MCF 10A (cell line): ENCODE measurements at regions not wholly inside any gene's neighbourhood (a gene's known extent, or its start where the extent isn't known, plus 50 kb on each side); places are given as distances from the start of the nearest gene placed in this dataset.

Experiments
- BruUV-seq: library from RNA; stranded (reverse); fragments of 400-500 nt; replicated peaks from 2 replicates; lab custom pipeline; 2021; lab: Mats Ljungman, UMichigan
- CTCF ChIA-PET: fragments of 300-600 bp; sonication (Branson Sonifier 250); formaldehyde crosslinking; extraction: SDS; loops from one replicate; lab custom pipeline; 2021; ENCODE audit warnings: antibody characterized with exemption, inconsistent platforms; lab: Yijun Ruan, JAX
- POLR2A ChIA-PET: fragments of 300-600, 350-650 bp; sonication (Branson Sonifier 250); formaldehyde crosslinking; extraction: SDS; loops from one replicate; lab custom pipeline; 2020; ENCODE audit warnings: antibody characterized with exemption, inconsistent platforms; lab: Yijun Ruan, JAX
- DNase-seq: peaks from one replicate; pipeline ENCODE4 v3.0.0-alpha.2; 2018; ENCODE audit not compliant: unreplicated experiment
- H3K27ac Mint-ChIP-seq: one replicate; pipeline ENCODE4 v1.8.0; 2022; ENCODE audit warnings: mild to moderate bottlenecking, low read depth, mixed read lengths; ENCODE audit not compliant: unreplicated experiment
- H3K27me3 Mint-ChIP-seq: one replicate; pipeline ENCODE4 v1.8.0; 2022; ENCODE audit warnings: mixed read lengths; ENCODE audit not compliant: insufficient read depth, unreplicated experiment
- H3K36me3 Mint-ChIP-seq: one replicate; pipeline ENCODE4 v1.8.0; 2022; ENCODE audit warnings: mild to moderate bottlenecking, moderate library complexity, mixed read lengths; ENCODE audit not compliant: insufficient read depth, unreplicated experiment
- H3K4me1 Mint-ChIP-seq: one replicate; pipeline ENCODE4 v1.8.0; 2022; ENCODE audit warnings: mixed read lengths; ENCODE audit not compliant: insufficient read depth, unreplicated experiment
- H3K4me3 Mint-ChIP-seq: one replicate; pipeline ENCODE4 v1.8.0; 2022; ENCODE audit warnings: mild to moderate bottlenecking, moderate library complexity, mixed read lengths; ENCODE audit not compliant: unreplicated experiment
- H3K9me3 Mint-ChIP-seq: one replicate; pipeline ENCODE4 v1.8.0; 2022; ENCODE audit warnings: mixed read lengths; ENCODE audit not compliant: unreplicated experiment
- intact Hi-C: fragments of 100-400 bp; cut with micrococcal nuclease; formaldehyde crosslinking; loops from 2 replicates; pipeline ENCODE4 v1.14.1; 2022
- TF ChIP-seq, protein P1 (sequence below): fragments of 200-600 bp; IDR thresholded peaks from one replicate; pipeline ENCODE4 v1.8.0; 2022; ENCODE audit warnings: antibody characterized with exemption, mild to moderate bottlenecking; ENCODE audit not compliant: unreplicated experiment

DNA sequence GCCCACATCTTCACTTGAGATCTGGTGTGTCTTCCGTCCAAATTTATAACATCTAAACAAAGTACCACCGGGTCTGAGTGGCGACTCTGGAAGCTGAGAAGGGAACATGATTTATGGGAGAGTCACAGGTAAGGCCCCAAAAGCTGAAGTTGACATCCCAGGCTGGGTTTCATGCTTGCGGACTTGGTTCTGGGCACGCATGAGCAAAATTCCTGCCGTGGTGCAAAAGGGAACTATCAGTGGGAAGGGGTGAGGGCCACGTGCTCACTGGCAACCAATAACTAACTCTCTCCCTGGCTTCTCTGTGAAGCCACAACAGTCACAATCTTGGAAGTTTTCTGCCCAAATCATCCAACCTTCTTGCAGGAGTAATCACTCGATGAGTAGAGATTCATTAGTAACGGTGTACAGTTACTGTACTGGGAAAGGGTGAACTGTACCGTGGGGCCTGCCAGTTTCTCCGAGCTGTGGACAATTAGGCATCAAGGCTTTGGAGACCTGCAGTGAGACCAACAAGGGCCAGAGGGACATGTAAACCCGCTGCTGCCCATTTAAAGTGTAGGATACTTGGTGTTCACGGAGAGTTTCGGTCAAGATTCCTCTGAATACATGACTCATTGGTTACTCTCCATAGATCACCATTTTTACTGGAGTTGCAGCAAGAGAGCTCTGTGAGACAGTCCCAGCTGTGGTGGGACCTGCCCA, 69.4 kb upstream of the ASB18 start:
- no peak overlapping the region for H3K27ac Mint-ChIP-seq
- H3K4me1 Mint-ChIP-seq = no peaks in the 10 kb centered on the region
- TF ChIP-seq, protein P1, sequence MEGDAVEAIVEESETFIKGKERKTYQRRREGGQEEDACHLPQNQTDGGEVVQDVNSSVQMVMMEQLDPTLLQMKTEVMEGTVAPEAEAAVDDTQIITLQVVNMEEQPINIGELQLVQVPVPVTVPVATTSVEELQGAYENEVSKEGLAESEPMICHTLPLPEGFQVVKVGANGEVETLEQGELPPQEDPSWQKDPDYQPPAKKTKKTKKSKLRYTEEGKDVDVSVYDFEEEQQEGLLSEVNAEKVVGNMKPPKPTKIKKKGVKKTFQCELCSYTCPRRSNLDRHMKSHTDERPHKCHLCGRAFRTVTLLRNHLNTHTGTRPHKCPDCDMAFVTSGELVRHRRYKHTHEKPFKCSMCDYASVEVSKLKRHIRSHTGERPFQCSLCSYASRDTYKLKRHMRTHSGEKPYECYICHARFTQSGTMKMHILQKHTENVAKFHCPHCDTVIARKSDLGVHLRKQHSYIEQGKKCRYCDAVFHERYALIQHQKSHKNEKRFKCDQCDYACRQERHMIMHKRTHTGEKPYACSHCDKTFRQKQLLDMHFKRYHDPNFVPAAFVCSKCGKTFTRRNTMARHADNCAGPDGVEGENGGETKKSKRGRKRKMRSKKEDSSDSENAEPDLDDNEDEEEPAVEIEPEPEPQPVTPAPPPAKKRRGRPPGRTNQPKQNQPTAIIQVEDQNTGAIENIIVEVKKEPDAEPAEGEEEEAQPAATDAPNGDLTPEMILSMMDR = no peak
- no peaks in the 10 kb centered on the region for H3K9me3 Mint-ChIP-seq
- no peak for DNase-seq
- intact Hi-C loops = no loop called here
- BruUV-seq = no TSS peak
- POLR2A ChIA-PET = no interaction called here
- no peak overlapping the region for H3K4me3 Mint-ChIP-seq
- CTCF ChIA-PET = interaction anchor here (0.7 to 1.2 kb wide), 2 partner anchors 20 to 728 kb away, joined by 3 to 4 read pairs; no protein-coding TSS in a partner anchor
- peaks cover 49% of the 10 kb centered on the region for H3K27me3 Mint-ChIP-seq
- no peaks in the 10 kb centered on the region for H3K36me3 Mint-ChIP-seq

DNA sequence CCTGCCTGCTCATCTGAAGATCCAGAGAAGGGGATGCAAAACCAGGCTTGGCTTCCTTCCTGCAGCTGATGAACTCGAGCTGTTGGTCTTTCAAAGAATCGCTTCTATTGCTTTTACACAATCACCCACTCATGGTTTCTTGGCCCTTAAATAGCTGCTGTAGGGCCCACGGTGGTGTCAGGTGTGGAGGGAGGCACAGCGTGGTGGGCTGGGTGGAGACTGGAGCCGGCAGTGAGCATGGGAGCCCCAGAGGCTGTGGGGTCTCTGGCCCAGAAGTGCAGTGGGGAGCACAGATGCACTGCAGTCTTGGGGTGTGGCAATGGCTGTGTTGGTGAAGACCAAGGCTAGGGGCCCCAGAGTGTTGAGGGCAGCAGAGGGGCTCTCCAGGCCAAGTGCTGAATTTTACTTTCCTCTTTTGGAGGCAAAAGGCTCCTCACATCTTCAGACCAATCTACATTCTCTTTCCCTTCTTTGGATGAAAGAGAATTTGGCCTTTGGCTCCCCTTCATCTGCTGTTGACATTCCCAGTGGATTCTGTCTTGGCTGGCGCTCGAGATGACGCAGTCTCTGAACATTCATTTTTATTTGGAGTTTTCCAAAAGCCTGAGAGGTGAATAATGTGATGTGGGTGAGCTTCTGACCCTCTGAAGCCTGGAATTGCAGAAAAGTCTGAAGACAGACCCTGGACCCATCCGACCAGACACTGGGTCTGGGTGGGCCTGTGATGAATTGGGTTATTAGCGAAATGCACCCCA, 70.1 kb upstream of the ASB18 start:
- no peak overlapping the region for H3K27ac Mint-ChIP-seq
- intact Hi-C loops = no loop called here
- TF ChIP-seq, protein P1 = no peak
- H3K9me3 Mint-ChIP-seq = no peaks in the 10 kb centered on the region
- H3K4me3 Mint-ChIP-seq = no peak overlapping the region
- BruUV-seq = no TSS peak
- peaks cover 49% of the 10 kb centered on the region for H3K27me3 Mint-ChIP-seq
- H3K4me1 Mint-ChIP-seq = no peaks in the 10 kb centered on the region
- no peak for DNase-seq
- no peaks in the 10 kb centered on the region for H3K36me3 Mint-ChIP-seq
- ChIA-PET CTCF (interaction anchor here (0.7 to 1.3 kb wide), 3 partner anchors 9 to 727 kb away, joined by 3 to 5 read pairs (median 4); no protein-coding TSS in a partner anchor), POLR2A (no interaction called here)

DNA sequence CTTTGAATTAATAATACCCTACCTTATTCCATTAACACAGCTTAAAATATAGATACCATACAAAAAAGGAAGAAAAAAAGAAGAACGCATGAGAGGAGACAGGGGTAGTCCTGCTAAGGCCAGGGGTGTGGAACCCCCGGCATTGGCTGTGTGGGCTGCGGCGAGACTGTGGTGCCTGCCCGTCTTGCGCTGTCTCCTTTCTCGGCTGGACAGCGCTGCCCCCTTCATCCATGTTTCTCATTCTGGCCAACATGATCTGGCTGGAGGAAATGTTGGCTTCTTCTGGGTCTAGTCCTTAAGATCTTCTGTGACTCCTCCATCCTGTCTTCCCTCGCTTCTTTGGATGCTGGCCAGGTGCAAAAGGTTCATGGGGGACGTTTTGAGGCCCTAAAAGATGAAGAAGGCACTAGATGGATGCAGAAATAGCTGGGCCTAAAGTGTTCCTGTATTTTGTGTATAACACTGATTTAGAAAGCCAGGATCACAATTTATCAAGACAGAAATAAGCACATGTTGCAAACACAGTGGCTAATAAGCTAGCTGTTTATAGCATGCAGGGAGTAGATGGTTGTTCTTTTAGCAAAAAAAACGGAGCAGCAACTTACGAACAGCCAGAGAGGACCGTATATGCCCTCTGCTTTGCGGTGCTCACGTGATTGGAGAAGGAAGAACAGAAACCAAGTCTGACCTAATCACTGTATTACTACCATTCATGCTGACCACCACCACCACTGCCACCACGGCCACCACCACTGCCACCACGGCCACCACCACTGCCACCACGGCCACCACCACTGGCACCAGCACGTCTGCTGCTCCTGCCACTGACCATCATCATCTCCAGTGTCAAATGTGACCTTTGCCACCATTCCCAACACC, 71.7 kb upstream of the ASB18 start:
- Mint-ChIP-seq H3K36me3 (peaks cover 4% of the 10 kb centered on the region), H3K4me1 (no peaks in the 10 kb centered on the region), H3K4me3 (no peak overlapping the region), H3K9me3 (no peaks in the 10 kb centered on the region), H3K27me3 (peaks cover 49% of the 10 kb centered on the region), H3K27ac (no peak overlapping the region)
- no TSS peak for BruUV-seq
- ChIA-PET CTCF (interaction anchor here (0.9 to 1.3 kb wide), 4 partner anchors 8 to 724 kb away, joined by 3 to 5 read pairs (median 3); no protein-coding TSS in a partner anchor), POLR2A (no interaction called here)
- no peak for DNase-seq
- intact Hi-C loops = no loop called here
- TF ChIP-seq, protein P1 = no peak
